HUES48 (cell line): ENCODE measurements at regions not wholly inside any gene's neighbourhood (a gene's known extent, or its start where the extent isn't known, plus 50 kb on each side); places are given as distances from the start of the nearest gene placed in this dataset.
"Not testable (repeated sequence)": the region's sequence is repeated elsewhere in the genome, so short reads cannot be mapped to it uniquely, and the experiment has no call there.

Source experiments
- H3K27ac ChIP-seq: one replicate; pipeline ENCODE4 v1.7.0; 2013; ENCODE audit warnings: low read depth, low read length, inconsistent platforms
- H3K27me3 ChIP-seq: 2 replicates; pipeline ENCODE4 v1.6.1; 2013; ENCODE audit warnings: mild to moderate bottlenecking, low read length; ENCODE audit not compliant: control insufficient read depth, insufficient read depth
- H3K36me3 ChIP-seq: 2 replicates; pipeline ENCODE4 v1.6.1; 2013; ENCODE audit warnings: low read length; ENCODE audit not compliant: control insufficient read depth, insufficient read depth
- H3K4me1 ChIP-seq: 2 replicates; pipeline ENCODE4 v1.6.1; 2013; ENCODE audit warnings: mild to moderate bottlenecking, low read length; ENCODE audit not compliant: control insufficient read depth, insufficient read depth
- H3K4me3 ChIP-seq: 2 replicates; pipeline ENCODE4 v1.5.1; 2013; ENCODE audit warnings: mild to moderate bottlenecking, low read depth, low read length
- H3K9ac ChIP-seq: 2 replicates; pipeline ENCODE4 v1.6.1; 2013; ENCODE audit warnings: mild to moderate bottlenecking, low read depth, low read length, moderate library complexity
- H3K9me3 ChIP-seq: 2 replicates; pipeline ENCODE4 v1.6.1; 2013; ENCODE audit warnings: low read length; ENCODE audit not compliant: control insufficient read depth, insufficient read depth

DNA sequence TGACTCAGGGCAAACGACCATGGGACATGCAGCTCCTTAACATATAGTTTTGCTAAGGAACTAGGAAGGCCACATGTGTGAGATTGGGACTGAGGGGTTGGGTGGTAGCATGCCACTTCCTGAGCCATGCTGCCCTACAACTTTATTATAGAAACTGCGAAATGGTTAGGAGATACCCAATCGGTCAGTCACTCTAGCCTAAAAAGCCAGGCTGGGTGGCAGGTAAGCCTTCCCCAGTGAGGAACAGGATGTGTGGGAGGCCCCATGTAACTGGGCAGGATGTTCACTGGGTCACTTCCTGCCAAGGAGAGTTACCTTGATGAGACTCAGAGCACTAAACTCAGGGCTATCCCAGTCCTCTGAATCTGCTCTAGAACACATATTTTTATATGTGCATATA is 123.5 kb downstream of the MAP3K7 start:
- Histone ChIP-seq H3K4me1 (no peaks in the 10 kb centered on the region), H3K9me3 (no peaks in the 10 kb centered on the region), H3K27ac (no peak overlapping the region), H3K4me3 (no peak overlapping the region), H3K9ac (no peak overlapping the region), H3K27me3 (no peaks in the 10 kb centered on the region), H3K36me3 (no peaks in the 10 kb centered on the region)

DNA sequence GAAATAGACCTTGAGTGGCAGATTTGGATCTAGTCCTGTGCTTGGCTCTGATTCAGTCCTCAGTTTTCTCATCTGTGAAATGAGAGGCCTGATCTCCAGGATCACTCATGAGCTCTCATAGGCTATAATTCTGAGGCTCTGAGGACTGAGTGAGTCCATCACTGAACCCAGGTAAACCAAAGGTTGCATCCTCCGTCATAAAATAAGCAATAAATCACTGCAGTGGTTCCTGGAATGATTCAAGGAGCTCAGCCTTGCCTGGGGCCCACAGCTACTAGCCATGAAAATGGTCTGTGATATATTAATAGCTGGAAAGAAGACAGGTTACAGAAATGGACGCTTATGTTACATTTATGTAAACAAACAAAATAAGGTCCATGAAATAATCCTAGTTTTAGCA is 124.8 kb downstream of the MAP3K7 start:
- Histone ChIP-seq H3K4me3 (no peak overlapping the region), H3K9ac (no peak overlapping the region), H3K4me1 (no peaks in the 10 kb centered on the region), H3K27me3 (no peaks in the 10 kb centered on the region), H3K9me3 (no peaks in the 10 kb centered on the region), H3K27ac (no peak overlapping the region), H3K36me3 (no peaks in the 10 kb centered on the region)

DNA sequence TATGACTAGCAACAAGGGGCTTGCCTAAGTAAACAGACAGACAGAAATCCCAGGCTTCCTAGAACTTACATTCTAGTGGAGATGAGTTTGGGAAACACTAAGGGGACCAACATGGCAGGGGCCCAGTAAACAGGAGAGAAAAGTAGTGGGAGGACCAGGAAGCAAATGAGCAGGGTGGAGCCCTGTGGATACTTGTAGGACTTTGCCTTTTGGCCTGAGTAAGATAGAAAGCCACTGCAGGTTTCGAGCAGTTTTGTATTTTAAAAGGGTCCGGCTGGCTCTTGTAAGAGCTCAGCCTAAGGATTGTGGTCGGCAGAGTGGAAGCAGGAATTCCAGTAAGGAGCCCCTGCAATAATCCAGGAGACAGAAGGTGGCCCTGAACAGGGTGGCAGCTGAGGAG is 125.5 kb downstream of the MAP3K7 start:
- Histone ChIP-seq H3K4me3 (no peak overlapping the region), H3K9ac (no peak overlapping the region), H3K27me3 (no peaks in the 10 kb centered on the region), H3K36me3 (no peaks in the 10 kb centered on the region), H3K9me3 (no peaks in the 10 kb centered on the region), H3K27ac (no peak overlapping the region), H3K4me1 (no peaks in the 10 kb centered on the region)

DNA sequence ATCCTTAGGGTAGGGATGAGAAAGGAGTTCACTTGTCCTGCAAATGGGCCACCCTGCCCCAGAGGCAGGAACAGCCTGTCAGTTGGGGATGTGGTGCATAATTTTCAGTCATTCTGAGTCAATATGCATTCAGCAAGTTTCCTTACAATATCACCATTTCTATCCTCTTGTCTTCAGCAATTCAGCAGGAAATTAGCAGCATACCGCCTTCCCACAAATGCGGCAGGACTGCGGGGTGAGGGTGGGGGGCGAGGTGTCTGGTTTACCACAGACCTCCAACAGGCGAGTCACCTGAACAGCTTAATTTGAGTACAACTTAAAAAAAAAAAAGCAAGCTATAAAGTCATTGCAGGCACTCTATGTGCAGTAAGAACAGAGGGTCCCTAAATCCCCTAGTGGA is 126.8 kb downstream of the MAP3K7 start:
- H3K4me1 ChIP-seq: no peaks in the 10 kb centered on the region

DNA sequence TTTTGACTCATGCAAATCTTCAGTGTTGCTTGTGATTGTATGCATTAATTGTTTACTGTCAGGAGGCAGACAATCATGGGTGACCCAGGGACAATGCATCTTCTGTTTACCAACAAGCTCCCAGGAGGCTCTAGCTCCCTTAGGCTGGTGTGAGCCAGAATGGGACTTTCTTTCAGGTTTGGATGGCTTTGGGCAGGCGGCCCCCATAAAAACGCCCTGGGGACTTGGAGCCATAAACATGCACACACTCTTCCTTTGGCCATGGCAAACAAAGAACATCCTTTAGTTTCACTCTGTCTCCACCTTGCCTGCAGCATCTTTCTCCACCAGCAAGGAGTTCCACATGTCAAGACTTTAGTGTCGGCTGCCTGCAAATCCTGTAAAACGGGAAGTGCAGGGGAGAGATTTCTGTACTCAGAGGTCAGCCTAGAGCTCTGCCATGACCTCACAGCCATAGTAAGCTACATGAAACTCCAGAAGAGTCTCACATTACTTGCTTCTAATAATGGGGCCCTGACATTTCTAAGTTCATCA is 127.6 kb downstream of the MAP3K7 start:
- H3K27ac ChIP-seq: no peak overlapping the region
- no peaks in the 10 kb centered on the region for H3K4me1 ChIP-seq
- no peaks in the 10 kb centered on the region for H3K9me3 ChIP-seq
- no peak overlapping the region for H3K4me3 ChIP-seq
- H3K9ac ChIP-seq: no peak overlapping the region
- H3K27me3 ChIP-seq: no peaks in the 10 kb centered on the region
- no peaks in the 10 kb centered on the region for H3K36me3 ChIP-seq

More for the DNA sequence above, 126.8 kb downstream of the MAP3K7 start:
- Histone ChIP-seq H3K27me3 (no peaks in the 10 kb centered on the region), H3K9ac (no peak overlapping the region), H3K27ac (no peak overlapping the region), H3K4me3 (no peak overlapping the region), H3K9me3 (no peaks in the 10 kb centered on the region), H3K36me3 (no peaks in the 10 kb centered on the region)

DNA sequence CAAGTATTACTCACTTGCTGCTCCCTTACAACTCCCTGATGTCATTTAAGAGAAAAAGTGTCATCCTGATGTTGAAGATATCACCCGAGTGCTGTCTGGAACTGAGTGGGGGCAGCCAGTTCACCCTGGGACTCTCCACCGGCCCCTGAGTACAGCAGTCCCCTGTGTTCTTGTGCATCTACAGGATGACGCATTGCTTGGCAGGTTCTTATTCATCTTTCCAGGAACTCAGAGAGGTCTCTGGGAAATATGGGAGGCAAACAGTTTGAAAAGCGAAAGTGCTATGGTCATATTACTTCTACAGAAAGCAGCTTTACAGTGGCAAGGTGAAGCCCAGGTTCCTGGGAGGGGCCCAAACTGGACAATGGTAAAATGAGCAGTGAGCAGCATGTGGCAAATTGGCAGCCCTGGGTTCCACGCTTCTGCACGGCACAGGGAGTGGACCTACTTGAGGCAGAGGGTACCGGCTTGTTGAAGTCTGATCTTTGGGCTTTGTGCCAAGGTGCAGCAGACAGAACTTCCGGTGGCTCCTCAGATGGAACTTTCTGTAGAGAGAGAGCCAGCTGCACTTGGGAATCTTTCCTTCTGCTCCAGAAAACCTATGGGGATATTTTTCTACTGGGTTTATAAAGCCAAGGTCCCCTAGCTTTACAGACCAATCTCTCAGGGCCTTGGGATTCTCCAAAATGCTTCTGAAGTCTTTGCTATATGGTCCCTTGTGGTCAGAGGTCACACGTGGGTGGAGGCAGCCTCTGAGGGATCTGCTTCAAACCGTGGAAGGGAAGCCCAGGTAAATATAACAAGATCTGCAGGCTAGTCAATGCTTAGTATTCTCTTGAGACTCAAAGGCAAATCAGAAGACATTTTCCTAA is 128.3 kb downstream of the MAP3K7 start:
- H3K27me3 ChIP-seq: no peaks in the 10 kb centered on the region
- H3K4me1 ChIP-seq: no peaks in the 10 kb centered on the region
- no peaks in the 10 kb centered on the region for H3K36me3 ChIP-seq
- H3K27ac ChIP-seq: no peak overlapping the region
- no peak overlapping the region for H3K9ac ChIP-seq
- no peak overlapping the region for H3K4me3 ChIP-seq
- H3K9me3 ChIP-seq: no peaks in the 10 kb centered on the region

DNA sequence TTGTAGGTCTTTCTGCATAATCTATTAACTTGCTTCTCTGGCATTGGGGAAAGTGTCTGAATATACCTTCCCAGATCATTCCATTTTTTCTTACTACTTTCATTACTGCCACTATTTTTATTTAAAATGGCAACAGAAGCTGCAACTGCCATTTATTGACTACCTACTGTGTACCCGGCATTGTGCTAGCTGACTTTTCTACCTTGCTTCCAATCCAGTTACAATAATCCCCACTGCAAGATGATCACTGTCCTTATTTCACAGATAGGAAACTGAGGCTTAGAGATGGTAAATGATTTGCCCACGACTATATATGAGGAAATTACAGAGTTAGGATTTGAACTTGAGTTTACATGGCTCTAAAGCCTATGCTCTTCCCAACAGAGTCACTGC is 129.0 kb downstream of the MAP3K7 start:
- Histone ChIP-seq H3K4me3 (no peak overlapping the region), H3K27me3 (no peaks in the 10 kb centered on the region), H3K4me1 (no peaks in the 10 kb centered on the region), H3K9me3 (no peaks in the 10 kb centered on the region), H3K36me3 (no peaks in the 10 kb centered on the region), H3K27ac (no peak overlapping the region), H3K9ac (no peak overlapping the region)

DNA sequence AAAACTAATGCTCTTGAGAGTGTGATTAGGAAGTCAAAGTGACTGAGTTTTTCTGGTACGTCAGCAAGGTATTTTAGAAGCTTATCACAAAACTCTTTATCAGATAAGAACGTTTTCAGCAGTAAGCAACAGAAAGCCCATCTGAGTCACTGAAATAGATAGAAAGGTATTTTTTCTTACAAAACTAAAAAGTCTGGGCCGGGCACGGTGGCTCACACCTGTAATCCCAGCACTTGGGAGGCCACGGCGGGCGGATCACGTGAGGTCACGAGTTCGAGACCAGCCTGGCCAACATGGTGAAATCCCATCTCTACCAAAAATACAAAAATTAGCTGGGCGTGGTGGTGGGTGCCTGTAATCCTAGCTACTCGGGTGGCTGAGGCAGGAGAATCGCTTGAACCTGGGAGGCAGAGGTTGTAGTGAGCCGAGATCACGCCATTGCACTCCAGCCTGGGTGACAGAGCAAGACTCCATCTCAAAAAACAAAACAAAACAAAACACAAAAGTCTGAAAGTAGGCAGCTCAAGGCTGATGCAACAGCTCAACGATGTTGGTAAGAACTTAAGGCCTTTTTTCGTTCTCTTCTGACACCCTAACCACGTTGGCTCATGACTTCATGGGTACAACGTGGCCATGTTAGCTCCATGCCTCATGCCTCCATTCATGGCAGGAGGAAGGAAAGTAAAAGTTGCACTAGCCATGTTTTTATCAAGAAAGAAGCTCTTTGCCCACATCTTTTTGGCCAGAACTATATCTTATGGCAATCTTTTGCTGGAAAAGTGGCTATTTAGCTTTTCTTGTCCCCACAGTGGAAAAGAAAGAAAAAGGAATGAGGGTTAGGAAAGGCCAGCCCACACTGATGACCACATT is 129.6 kb downstream of the MAP3K7 start:
- not testable (repeated sequence) for H3K27me3 ChIP-seq, H3K9me3 ChIP-seq, H3K36me3 ChIP-seq, H3K4me3 ChIP-seq, H3K4me1 ChIP-seq, H3K27ac ChIP-seq, H3K9ac ChIP-seq

DNA sequence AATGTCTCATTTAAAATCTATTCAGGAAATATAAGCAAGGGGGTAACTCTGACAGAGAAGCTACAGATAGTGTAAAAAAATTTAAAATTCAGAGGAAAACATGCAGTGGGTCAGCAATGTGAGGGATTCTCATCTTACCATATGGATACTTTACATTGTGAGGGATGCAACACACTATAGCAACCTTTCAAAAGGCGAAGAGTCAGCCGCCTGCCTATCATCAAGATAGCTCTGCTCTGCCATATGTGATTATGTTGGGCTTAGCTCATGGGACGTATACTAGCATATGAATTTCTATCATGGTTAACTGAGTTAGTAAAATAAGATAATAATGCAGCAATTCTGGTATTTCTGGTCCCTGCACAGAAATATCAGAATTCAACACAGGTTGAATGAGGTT is 130.9 kb downstream of the MAP3K7 start:
- H3K4me1 ChIP-seq: peaks cover 6% of the 10 kb centered on the region

DNA sequence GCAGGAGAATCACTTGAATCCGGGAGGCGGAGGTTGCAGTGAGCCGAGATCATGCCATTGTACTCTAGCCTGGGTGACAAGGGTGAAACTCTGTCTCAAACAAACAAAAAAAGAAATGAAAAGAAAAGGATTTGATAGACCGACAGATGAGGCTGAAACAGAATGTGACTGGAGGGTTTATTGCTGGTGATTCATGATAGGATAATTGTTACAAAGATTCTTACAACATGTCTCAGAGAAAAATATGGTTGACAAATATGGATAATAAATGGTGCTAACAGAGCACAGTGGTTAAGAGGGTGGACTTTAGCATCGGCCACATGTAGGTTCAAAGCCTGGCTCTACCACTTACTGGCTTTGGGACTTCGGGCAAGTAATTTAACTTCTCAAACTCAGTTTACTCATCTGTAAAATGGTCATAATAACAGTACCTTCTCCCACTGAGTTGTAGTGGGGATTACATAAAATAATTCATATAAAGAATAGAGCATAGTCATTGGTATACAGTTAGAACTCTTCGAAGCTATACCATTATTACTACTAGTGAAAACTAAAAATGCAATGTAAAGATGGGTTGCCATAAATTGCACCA is 131.9 kb downstream of the MAP3K7 start:
- Histone ChIP-seq H3K4me3 (no peak overlapping the region), H3K36me3 (no peaks in the 10 kb centered on the region), H3K27me3 (no peaks in the 10 kb centered on the region), H3K4me1 (peaks cover 17% of the 10 kb centered on the region), H3K9ac (no peak overlapping the region), H3K9me3 (no peaks in the 10 kb centered on the region), H3K27ac (no peak overlapping the region)

More for the DNA sequence above, 130.9 kb downstream of the MAP3K7 start:
- Histone ChIP-seq H3K9ac (no peak overlapping the region), H3K27me3 (no peaks in the 10 kb centered on the region), H3K27ac (no peak overlapping the region), H3K9me3 (no peaks in the 10 kb centered on the region), H3K36me3 (no peaks in the 10 kb centered on the region), H3K4me3 (no peak overlapping the region)
